ENCODE measurements at regions not wholly inside any gene's neighbourhood (a gene's known extent, or its start where the extent isn't known, plus 50 kb on each side); places are given as distances from the start of the nearest gene placed in this dataset.

DNA sequence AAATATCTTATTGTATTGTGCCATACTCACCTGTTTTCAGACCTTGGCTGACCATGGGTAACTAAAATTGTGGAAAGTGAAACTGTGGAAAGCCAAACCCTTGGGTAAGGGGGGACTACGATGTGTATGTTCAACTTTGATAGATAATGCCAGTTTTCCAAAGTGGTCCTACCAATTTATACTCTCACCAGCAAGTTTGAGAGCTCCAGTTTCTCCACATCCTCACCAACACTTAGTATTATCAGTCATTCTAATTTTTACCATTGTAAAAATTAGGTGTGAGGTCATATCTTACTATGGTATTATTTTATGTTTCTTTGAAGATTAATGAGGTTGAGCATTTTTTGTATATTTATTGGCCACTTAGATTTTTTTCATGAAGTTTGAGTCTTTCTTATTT, 346.9 kb upstream of the PODXL start:
- H3K4me3 ChIP-seq (ENCODE audit: low read depth, low read length): no peak overlapping the region
- H3K4me1 ChIP-seq (ENCODE audit: insufficient read depth): no peaks in the 10 kb centered on the region
- DNase-seq (ENCODE audit: extremely low spot score): no peak
- no peak overlapping the region for H3K27ac ChIP-seq (ENCODE audit: low read depth)
- H3K36me3 ChIP-seq (ENCODE audit: insufficient read depth): no peaks in the 10 kb centered on the region
- WGBS: 96% methylated on average over 1 of the region's 1 CpG

DNA sequence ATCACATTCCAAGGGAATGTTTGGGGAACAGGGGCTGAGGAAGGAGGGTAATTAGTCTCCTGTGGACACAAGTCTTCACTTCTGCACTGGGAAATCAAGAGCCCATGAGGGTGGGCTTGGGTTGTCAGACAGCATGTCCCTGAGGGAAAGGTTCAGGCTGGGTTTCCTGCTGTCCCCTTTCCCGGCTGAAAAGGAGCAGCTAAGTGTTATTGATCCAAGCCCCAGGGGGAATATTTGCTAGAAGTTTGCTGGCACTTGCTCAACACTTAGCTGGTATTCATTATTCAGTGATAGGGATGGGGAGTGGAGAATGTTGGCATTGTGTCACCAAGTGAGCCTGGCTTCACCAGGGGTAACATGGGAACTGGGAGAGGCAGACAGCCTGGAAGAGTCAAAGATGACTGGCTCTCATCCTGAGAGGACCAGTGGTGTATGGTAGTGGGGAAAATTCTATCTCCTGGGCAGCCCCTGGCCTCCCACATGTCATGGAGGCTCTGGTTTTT, 344.4 kb upstream of the PODXL start:
- H3K36me3 ChIP-seq (ENCODE audit: insufficient read depth): no peaks in the 10 kb centered on the region
- no peak for DNase-seq (ENCODE audit: extremely low spot score)
- no peaks in the 10 kb centered on the region for H3K4me1 ChIP-seq (ENCODE audit: insufficient read depth)
- H3K4me3 ChIP-seq (ENCODE audit: low read depth, low read length): no peak overlapping the region
- WGBS: 62% methylated on average over 1 of the region's 1 CpG
- no peak overlapping the region for H3K27ac ChIP-seq (ENCODE audit: low read depth)

DNA sequence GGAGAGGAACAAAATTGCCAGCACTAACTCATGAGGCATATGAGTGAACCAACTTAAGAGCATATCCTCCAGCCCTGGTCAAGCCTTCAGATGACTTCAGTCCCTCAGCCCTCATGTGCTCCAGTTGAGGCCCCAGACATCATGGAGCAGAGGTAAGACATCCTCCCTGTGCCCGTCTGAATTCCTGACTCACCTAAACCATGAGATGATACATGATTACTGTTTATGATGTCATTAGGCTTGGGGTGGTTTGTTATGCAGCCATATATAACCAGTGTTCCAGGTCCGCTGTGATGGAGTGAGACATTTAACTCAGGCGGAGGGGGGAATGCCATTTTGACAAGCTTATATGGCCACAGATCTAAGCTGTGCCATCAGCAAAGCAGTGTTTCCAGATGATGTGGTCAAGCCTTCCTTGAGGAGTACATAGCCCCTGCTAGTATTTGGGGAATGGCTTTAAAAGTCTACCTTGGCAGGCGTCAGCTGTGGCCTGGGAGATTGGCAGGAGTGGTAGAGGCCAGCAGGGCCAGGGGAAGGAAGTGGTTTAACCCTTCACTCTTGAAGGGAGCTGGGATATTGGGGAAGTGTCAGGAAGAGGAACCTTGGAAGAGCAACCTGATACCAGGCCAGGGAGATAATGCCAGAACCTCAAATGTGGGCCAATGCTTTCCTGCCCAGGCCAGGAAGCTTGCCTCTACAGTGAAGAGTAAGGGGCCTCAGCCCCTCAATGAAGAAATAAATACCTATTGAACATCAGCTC, 343.0 kb upstream of the PODXL start:
- no peaks in the 10 kb centered on the region for H3K4me1 ChIP-seq (ENCODE audit: insufficient read depth)
- H3K36me3 ChIP-seq (ENCODE audit: insufficient read depth): no peaks in the 10 kb centered on the region
- WGBS: 87% methylated on average over 4 of the region's 4 CpGs
- no peak overlapping the region for H3K4me3 ChIP-seq (ENCODE audit: low read depth, low read length)
- no peak for DNase-seq (ENCODE audit: extremely low spot score)
- no peak overlapping the region for H3K27ac ChIP-seq (ENCODE audit: low read depth)

DNA sequence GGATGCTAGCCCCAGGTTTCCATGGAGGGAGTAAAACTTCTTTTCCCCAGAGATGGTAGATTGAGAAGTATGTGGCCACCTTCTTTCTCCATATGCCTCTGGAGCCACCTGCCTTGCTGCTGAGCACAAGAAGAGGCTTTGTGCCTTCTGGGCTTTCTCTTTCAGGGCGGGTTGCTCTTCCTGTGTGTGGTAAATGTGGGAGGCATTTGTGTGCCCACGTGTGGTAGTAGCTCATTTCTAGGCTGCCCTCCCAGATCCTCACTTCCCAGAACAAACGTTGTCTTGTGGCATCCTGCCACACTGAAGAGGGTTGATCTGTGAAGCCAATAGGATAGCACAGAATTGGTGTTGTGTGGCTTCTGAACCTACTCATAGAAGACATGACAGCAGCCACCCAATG, 342.0 kb upstream of the PODXL start:
- DNase-seq (ENCODE audit: extremely low spot score): no peak
- no peak overlapping the region for H3K27ac ChIP-seq (ENCODE audit: low read depth)
- no peaks in the 10 kb centered on the region for H3K4me1 ChIP-seq (ENCODE audit: insufficient read depth)
- no peak overlapping the region for H3K4me3 ChIP-seq (ENCODE audit: low read depth, low read length)
- WGBS: 60% methylated on average over 3 of the region's 3 CpGs
- H3K36me3 ChIP-seq (ENCODE audit: insufficient read depth): no peaks in the 10 kb centered on the region

DNA sequence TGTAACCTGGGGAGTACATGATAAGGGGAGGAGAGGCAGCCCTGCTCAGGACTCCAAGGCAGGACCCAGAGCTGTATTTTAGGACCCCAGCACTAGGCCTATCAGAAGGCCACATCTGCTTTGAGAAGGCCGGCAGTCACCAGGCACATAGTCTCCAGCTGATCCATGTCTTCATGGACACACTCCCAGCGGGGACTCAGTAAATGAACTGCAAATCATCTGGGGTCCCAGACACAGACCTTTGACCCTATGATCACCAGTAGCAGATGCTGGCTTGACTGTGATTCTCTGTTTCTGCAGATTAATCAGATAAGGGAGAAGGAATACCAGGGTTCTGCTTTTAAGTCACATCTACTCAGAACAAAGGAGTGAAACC, 341.4 kb upstream of the PODXL start:
- WGBS: 80% methylated on average over 2 of the region's 2 CpGs
- DNase-seq (ENCODE audit: extremely low spot score): no peak

DNA sequence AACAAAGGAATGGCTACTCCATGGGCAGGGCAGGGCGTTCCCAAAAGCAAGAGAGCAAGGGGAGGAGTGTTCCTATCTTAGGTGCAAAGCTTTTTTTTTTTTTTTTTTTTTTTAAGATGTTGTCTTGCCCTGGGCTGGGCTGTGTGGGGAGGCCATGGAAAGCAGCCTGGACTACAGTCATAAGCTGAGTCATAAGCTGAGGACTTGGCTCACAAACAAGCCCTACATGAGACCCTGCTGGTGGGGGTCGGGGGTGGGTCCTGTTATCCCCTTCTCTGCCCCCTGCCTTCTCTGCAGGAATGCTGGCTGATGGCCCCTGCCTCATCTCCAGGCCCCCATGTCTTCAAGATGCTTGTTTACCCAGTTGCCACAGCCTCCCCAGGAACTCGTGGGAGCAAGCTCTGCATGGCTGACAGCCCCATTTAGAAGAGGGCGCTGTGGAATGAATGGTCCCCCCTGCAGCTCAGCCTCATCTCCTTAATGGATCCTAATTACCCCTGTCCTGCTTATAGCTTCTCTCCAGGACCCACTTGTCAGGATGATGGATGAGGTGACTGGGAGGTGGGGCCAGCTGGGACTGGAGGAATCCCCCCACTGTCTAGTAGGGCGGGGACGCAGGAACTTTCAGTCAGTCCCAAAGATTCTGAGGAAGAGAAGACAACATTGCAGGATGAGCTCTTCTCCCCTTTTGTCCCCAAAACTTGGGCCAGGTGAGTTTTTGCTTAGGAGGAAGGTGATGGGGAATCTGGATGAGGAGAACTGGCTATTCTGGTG, 340.8 kb upstream of the PODXL start:
- DNase-seq (ENCODE audit: extremely low spot score): no peak
- WGBS: 54% methylated on average over 6 of the region's 6 CpGs
- H3K4me1 ChIP-seq (ENCODE audit: insufficient read depth): no peaks in the 10 kb centered on the region
- H3K36me3 ChIP-seq (ENCODE audit: insufficient read depth): no peaks in the 10 kb centered on the region
- H3K4me3 ChIP-seq (ENCODE audit: low read depth, low read length): no peak overlapping the region
- no peak overlapping the region for H3K27ac ChIP-seq (ENCODE audit: low read depth)

More for the DNA sequence above, 341.4 kb upstream of the PODXL start:
- Histone ChIP-seq H3K4me3 (ENCODE audit: low read depth, low read length) (no peak overlapping the region), H3K36me3 (ENCODE audit: insufficient read depth) (no peaks in the 10 kb centered on the region), H3K27ac (ENCODE audit: low read depth) (no peak overlapping the region), H3K4me1 (ENCODE audit: insufficient read depth) (no peaks in the 10 kb centered on the region)

DNA sequence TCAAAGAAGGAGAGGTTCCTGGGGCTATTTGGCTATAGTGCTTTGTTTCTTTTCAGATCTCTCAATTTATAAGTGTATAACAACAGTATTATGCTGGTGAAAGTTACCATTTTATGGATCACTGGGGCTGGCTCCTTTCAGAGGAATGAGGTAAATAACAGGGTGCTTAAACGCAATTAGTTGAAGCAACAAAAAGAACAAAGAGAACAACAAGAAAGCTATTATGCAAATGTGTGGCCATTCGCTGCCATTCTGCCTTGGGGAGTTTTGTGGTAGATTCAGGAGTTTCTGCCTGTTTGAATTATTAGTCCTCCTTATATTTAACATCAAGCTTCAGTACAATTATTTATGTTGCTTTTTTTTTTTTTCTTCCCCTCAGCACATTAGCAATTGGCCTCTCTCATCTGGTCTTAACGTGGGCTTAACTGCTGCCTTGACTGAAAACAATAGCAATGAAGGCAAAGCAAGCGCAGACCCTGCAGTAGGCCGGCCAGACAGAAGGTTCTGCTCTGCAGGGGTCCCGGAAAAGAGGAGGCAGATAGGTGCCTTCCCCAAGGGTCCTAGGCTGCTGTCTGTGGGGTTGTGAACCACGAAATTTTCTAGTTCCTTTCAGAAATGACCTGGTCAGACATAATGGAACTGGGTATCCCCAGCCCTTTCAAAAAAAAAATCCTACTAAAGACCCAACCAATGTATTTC, 339.9 kb upstream of the PODXL start:
- no peak overlapping the region for H3K27ac ChIP-seq (ENCODE audit: low read depth)
- no peaks in the 10 kb centered on the region for H3K4me1 ChIP-seq (ENCODE audit: insufficient read depth)
- DNase-seq (ENCODE audit: extremely low spot score): no peak
- WGBS: 73% methylated on average over 7 of the region's 7 CpGs
- no peaks in the 10 kb centered on the region for H3K36me3 ChIP-seq (ENCODE audit: insufficient read depth)
- H3K4me3 ChIP-seq (ENCODE audit: low read depth, low read length): no peak overlapping the region

GRCh38 chr7:131895541-131896164, 339.2 kb upstream of the PODXL start:
- no peak overlapping the region for H3K27ac ChIP-seq (ENCODE audit: low read depth)
- WGBS: 90% methylated on average over 2 of the region's 2 CpGs

GRCh38 chr7:131893631-131894340, 337.4 kb upstream of the PODXL start:
- no peaks in the 10 kb centered on the region for H3K36me3 ChIP-seq (ENCODE audit: insufficient read depth)
- 94% methylated on average over 1 of the region's 1 CpG for WGBS
- no peaks in the 10 kb centered on the region for H3K4me1 ChIP-seq (ENCODE audit: insufficient read depth)
- DNase-seq (ENCODE audit: extremely low spot score): no peak
- no peak overlapping the region for H3K4me3 ChIP-seq (ENCODE audit: low read depth, low read length)
- H3K27ac ChIP-seq (ENCODE audit: low read depth): no peak overlapping the region

More at GRCh38 chr7:131895541-131896164, 339.2 kb upstream of the PODXL start:
- Histone ChIP-seq H3K36me3 (ENCODE audit: insufficient read depth) (no peaks in the 10 kb centered on the region), H3K4me1 (ENCODE audit: insufficient read depth) (no peaks in the 10 kb centered on the region), H3K4me3 (ENCODE audit: low read depth, low read length) (no peak overlapping the region)
- DNase-seq (ENCODE audit: extremely low spot score): no peak

DNA sequence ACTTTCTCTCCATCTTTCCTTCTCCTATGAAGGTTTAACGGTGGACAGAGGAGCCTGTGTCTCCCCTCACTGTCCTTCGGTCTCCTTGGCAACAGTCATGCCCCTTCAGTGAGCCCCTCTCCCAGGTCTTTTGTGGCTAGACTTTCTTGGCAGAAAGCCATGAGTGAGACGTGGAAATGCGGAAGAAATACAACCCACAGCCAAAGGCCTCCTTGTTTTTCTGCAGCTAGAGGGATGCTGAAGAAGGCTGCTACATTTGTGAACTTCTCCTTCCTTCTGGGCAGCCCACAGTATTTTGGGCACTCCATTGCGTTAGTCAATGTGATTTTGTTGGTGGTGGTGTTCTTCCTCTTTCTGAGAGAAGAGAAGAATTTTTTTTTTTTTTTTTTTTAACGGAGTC, 333.7 kb upstream of the PODXL start:
- DNase-seq (ENCODE audit: extremely low spot score): no peak
- Histone ChIP-seq H3K4me3 (ENCODE audit: low read depth, low read length) (no peak overlapping the region), H3K27ac (ENCODE audit: low read depth) (no peak overlapping the region), H3K36me3 (ENCODE audit: insufficient read depth) (no peaks in the 10 kb centered on the region), H3K4me1 (ENCODE audit: insufficient read depth) (no peaks in the 10 kb centered on the region)
- 37% methylated on average over 6 of the region's 6 CpGs for whole genome bisulfite sequencing

- Histone ChIP-seq H3K36me3 (ENCODE audit: insufficient read depth) (no peaks in the 10 kb centered on the region), H3K4me1 (ENCODE audit: insufficient read depth) (no peaks in the 10 kb centered on the region), H3K27ac (ENCODE audit: low read depth) (no peak overlapping the region), H3K4me3 (ENCODE audit: low read depth, low read length) (no peak overlapping the region)
- no peak for DNase-seq (ENCODE audit: extremely low spot score)
- 84% methylated on average over 4 of the region's 4 CpGs for whole genome bisulfite sequencing
Observed at GRCh38 chr7:131889572-131890150, 333.2 kb upstream of the PODXL start.

DNA sequence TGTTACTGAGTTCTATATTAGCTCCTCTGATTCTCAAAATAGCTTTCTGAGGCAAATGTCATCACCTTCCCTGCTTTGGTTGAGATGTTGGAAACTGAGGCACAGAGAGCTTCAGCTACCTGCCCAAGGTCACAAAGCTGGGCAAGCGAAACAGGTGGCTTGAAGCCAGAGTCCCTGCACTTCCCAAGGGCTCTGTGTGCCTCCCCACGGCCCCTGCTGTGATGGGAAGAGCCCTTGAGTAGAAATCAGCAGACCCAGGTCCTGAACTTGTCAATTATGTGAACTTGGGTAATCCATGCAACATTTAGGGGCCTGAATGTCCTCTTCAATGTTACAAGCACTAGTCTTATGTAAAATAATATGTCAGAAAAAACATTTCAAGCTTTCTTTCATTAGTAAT, 327.3 kb upstream of the PODXL start:
- Histone ChIP-seq H3K4me1 (ENCODE audit: insufficient read depth) (no peaks in the 10 kb centered on the region), H3K36me3 (ENCODE audit: insufficient read depth) (no peaks in the 10 kb centered on the region), H3K27ac (ENCODE audit: low read depth) (no peak overlapping the region), H3K4me3 (ENCODE audit: low read depth, low read length) (no peak overlapping the region)
- WGBS: 82% methylated on average over 2 of the region's 2 CpGs
- DNase-seq (ENCODE audit: extremely low spot score): no peak

DNA sequence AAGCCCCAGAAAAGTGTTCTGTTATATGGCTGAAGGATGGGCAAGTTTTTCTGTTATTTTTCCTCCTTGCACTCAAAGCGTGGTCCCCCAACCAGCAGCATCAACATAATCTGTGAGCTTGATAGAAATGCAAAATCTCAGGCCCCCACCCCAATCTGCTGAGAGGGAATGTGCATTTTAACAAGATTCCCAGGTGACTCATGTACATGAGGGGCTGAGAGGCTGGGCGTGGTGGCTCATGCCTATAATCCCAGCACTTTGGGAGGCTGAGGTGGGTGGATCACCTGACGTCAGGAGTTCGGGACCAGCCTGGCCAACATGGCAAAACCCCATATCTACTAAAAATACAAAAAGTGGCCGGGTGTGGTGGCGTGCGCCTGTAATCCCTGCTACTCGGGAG, 326.8 kb upstream of the PODXL start:
- Histone ChIP-seq H3K27ac (ENCODE audit: low read depth) (no peak overlapping the region), H3K4me3 (ENCODE audit: low read depth, low read length) (no peak overlapping the region), H3K36me3 (ENCODE audit: insufficient read depth) (no peaks in the 10 kb centered on the region), H3K4me1 (ENCODE audit: insufficient read depth) (no peaks in the 10 kb centered on the region)
- DNase-seq (ENCODE audit: extremely low spot score): no peak
- 85% methylated on average over 8 of the region's 8 CpGs for WGBS

Measured in urinary bladder (tissue), 3 donors.